SKM-1 treated with dmso at 0.1 percent for 144 hours (cell line): ENCODE measurements at regions not wholly inside any gene's neighbourhood (a gene's known extent, or its start where the extent isn't known, plus 50 kb on each side); places are given as distances from the start of the nearest gene placed in this dataset.
A peak's percentile ranks its signal among the peaks of the same experiment; 100 is the strongest.
"Not testable (repeated sequence)": the region's sequence is repeated elsewhere in the genome, so short reads cannot be mapped to it uniquely, and the experiment has no call there.

Experiments
- DNase-seq: peaks from one replicate; lab custom pipeline; 2025; ENCODE audit not compliant: unreplicated experiment; lab: John Stamatoyannopoulos, UW

DNA sequence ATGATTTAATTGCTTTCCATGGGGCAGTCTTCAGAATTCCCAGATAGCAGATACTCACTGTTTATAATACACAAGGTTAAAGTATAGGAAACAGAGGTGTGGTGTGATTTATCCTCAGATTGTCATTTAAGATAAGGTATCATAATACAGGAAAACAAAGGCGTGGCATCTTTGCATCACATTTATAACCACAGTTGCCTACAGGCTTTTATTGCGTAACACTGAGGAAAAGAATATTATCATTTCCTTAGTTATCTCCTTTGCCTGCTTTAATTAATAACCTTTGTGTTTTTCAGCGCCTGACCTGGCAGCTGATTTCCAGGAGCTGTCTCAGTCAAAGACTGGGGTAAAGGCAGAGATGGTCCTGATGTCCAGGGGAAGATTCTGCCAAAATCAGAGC is 68.8 kb downstream of the SSX7 start:
- no peak for DNase-seq

DNA sequence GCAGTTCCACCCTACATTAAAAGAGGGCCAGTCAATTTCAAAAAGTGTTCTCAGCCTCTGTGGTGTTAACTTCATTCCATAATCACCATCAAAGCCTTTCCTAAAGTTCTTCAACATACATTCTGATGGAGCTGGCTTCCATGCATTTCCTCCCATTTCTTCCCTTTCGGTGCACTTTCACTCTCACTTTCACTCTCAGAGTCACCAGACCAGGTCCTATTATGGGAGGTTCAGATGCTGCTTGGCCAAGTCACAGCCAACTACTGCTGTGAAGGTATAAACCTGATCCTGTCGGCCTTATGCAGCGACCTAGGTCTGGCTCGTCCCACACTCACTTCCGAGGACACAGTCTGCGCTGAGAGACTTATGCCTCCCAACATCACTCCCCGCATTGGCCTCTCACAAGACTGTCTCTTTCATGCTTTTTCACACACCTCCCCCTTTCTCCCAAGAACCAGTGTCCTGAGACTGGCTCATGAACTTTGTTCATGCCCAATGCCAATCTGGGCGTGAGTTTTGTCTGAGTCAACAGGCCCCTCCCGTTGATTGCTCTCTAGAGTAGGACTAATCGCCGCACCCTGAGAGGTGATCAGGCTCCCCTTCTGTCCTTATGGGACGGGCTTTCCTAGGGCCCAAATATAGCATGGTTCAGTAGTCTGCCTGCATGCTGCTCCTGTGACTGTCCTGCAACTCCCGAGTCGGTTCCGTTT is 60.8 kb upstream of the XAGE1B start:
- no peak for DNase-seq

DNA sequence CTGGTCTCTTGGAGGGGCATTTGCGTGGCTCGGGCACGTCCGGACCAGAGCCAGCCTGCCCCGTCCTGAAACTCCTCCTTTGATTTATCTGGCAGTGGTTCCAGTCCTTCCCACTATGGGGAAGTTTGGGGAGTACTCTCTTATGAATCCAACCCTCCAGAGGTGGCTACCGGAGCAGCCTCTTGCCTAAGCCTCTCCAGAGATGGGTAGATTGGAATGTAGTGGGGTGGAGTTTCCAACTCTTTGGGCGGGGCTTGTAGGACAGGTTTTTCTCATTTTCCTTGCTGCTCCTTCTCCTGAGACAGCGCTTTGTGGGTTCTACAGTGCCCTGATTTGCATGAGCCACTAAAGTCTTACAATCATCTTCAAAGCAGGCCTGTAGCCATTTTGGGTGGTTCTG is 60.1 kb upstream of the XAGE1B start:
- DNase-seq: no peak

DNA sequence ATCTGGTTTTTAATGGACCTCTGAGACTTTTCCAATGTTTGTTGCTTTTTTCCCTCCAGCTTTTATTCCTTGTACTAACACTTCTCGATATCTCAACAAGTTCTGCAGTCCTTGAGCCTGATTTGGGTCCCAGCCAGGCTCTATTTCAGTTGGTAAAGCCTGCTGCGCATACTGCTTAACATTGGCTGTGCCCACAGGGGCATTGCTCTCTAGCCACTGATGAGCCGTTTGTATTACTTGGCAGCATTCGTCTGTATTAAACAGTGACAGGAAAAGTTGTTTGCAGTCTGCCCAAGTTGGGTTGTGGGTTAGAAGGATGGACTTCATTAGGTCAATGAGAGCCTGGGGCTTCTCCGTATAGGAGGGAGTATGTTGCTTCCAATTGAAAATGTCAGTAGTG is 59.6 kb upstream of the XAGE1B start:
- no peak for DNase-seq

DNA sequence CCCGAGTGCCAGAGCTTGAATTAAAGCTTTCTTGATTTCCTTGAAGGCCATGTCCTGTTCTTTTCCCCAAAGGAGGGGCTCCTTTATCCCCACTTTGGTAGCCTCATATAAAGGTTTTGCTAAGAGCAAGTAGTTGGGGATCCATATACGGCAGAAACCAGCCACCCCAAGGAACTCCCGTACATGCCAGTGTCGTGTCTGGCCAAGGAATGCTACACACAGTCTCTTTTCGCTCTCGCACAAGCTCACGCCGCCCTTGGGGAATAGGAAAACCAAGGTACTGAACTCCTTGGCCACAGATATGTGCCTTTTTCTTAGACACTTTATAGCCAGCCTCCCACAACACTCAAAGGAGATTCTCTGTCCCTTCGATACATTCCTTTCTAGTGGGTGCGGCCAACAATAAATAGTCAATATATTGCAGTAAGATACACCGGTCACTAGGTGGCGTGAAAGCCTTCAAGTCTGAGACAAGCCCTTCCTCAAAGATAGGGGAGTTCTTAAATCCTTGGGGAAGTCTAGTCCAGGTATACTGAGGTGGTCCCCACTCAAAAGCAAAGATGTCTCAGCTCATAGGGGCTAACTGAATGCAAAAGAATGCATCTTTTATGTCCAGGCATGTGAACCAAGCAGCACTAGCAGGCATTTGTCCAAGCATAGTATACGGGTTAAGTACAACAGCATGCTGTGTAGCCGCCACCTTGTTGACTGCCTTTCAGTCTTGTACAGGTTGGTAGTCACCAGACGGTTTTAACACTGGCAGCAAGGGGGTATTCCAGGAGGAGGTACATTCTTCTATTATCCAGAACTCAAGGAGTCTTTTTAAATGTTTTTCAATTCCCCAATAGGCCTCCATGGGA is 57.8 kb upstream of the XAGE1B start:
- DNase-seq: peak; percentile 28

DNA sequence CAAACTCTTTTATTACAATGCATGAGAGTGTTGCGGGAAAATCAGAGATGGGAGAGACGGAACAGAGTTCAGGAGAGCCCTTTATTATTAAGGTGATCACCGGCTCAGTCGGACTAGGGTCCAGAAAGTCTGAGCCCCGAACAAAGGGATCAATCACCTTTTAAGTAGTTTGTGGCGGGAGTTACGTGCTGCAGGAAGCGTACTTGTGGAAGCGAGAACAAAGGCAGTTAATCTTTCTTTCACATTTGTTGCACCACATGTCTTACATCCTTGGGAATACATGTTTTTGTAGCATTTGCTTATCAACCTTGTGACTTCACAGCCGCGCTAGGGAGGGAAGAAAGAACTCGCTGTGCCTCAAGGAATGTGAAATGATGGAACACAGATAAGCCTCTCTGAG is 51.3 kb upstream of the XAGE1B start:
- DNase-seq: not testable (repeated sequence)
